ENCODE measurements at regions not wholly inside any gene's neighbourhood (a gene's known extent, or its start where the extent isn't known, plus 50 kb on each side); places are given as distances from the start of the nearest gene placed in this dataset.

DNA sequence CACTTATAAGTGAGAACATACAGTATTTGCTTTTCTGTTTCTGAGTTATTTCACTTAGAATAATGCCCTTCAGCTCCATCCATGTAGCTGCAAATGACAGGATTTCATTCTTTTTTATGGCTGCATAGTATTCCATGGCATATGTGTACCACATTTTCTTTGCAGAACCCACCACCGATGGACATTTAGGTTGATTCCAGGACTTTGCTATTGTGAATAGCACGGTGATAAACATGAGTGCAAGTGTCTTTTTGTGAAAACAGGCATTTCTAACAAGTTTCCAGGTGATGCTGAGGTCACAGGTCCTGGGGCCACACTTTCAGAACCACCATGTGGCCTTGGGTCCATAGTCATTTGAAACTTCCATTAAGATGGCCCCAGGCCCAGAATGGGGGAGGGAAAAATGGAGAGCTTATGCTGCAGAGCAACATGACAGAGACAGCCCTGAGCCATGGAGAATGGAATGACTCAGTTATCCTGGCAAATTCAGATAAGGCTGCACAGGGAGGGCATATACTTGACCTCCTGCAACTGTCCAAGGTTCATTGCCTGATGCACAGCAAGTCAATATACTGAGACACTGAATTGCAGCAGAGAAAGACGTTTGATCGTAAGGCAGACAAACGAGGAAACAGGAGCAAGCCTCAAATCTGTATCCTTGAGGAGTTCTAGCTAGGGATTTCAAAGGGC lies 248.0 kb upstream of the GALNT17 start:
- H3K9me3 ChIP-seq (ENCODE audit: control insufficient read depth in 2 of 2, insufficient read depth in 1 of 2, low read depth in 1 of 2, low read length in 1 of 2) = no peaks in the 10 kb centered on the region
- no peaks in the 10 kb centered on the region for H3K27me3 ChIP-seq (ENCODE audit: control insufficient read depth in 1 of 2, insufficient read depth in 2 of 2, low read length in 2 of 2)
- H3K27ac ChIP-seq (ENCODE audit: low read depth in 2 of 2, low read length in 1 of 2) = no peak overlapping the region
- WGBS, 2 donors = 69 to 76% methylated on average over 5 of the region's 5 CpGs
- H3K4me3 ChIP-seq (ENCODE audit: low read depth in 1 of 2, low read length in 2 of 2) = no peak overlapping the region
- no peaks in the 10 kb centered on the region for H3K36me3 ChIP-seq (ENCODE audit: control insufficient read depth in 2 of 2, insufficient read depth in 2 of 2, low read length in 1 of 2)
- H3K4me1 ChIP-seq (ENCODE audit: control insufficient read depth in 2 of 2, insufficient read depth in 2 of 2, low read length in 1 of 2) = no peaks in the 10 kb centered on the region

DNA sequence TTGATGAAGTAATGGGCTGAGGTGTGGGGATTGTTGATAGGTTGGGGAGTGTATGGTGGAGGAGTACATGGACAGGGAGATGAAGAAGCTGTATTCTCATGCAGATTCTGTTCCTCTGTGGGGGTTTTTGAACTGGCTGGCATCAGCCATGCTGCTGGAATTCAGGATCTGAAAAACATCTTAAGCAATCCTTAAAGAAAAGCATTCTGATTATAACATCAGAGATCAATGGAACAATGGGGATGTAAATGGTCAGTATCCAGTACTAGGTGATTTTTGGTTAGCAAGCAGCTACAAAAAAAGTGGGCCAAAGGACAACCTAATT lies 247.5 kb upstream of the GALNT17 start:
- H3K9me3 ChIP-seq (ENCODE audit: control insufficient read depth in 2 of 2, insufficient read depth in 1 of 2, low read depth in 1 of 2, low read length in 1 of 2) = no peaks in the 10 kb centered on the region
- H3K27ac ChIP-seq (ENCODE audit: low read depth in 2 of 2, low read length in 1 of 2) = no peak overlapping the region

DNA sequence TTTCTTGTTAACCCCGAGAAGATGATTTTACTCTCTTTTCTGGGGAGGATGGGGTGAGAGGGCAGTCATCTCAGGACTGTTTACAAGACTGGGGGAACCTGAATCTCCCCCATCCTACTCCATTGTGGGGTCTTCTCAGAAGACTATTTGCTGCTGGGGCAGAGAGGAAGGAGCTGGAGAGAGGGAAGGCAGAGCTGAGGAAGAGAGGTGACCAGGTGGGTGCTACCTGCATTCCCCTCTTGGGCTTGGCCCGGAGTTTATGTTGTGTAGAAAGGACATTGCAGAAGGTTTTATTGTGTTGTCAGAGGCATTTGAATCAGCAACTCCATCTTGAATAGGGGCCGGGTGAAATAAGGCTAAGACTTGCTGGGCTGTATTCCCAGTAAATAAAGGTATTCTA lies 247.1 kb upstream of the GALNT17 start:
- H3K9me3 ChIP-seq (ENCODE audit: control insufficient read depth in 2 of 2, insufficient read depth in 1 of 2, low read depth in 1 of 2, low read length in 1 of 2) = no peaks in the 10 kb centered on the region
- no peaks in the 10 kb centered on the region for H3K36me3 ChIP-seq (ENCODE audit: control insufficient read depth in 2 of 2, insufficient read depth in 2 of 2, low read length in 1 of 2)
- H3K27me3 ChIP-seq (ENCODE audit: control insufficient read depth in 1 of 2, insufficient read depth in 2 of 2, low read length in 2 of 2) = no peaks in the 10 kb centered on the region
- no peak overlapping the region for H3K4me3 ChIP-seq (ENCODE audit: low read depth in 1 of 2, low read length in 2 of 2)
- no peaks in the 10 kb centered on the region for H3K4me1 ChIP-seq (ENCODE audit: control insufficient read depth in 2 of 2, insufficient read depth in 2 of 2, low read length in 1 of 2)
- H3K27ac ChIP-seq (ENCODE audit: low read depth in 2 of 2, low read length in 1 of 2) = no peak overlapping the region
- WGBS, 2 donors = 62 to 70% methylated on average over 3 of the region's 3 CpGs

More for the DNA sequence above, 247.5 kb upstream of the GALNT17 start:
- H3K4me1 ChIP-seq (ENCODE audit: control insufficient read depth in 2 of 2, insufficient read depth in 2 of 2, low read length in 1 of 2) = no peaks in the 10 kb centered on the region
- no peaks in the 10 kb centered on the region for H3K27me3 ChIP-seq (ENCODE audit: control insufficient read depth in 1 of 2, insufficient read depth in 2 of 2, low read length in 2 of 2)
- no peaks in the 10 kb centered on the region for H3K36me3 ChIP-seq (ENCODE audit: control insufficient read depth in 2 of 2, insufficient read depth in 2 of 2, low read length in 1 of 2)
- no peak overlapping the region for H3K4me3 ChIP-seq (ENCODE audit: low read depth in 1 of 2, low read length in 2 of 2)

DNA sequence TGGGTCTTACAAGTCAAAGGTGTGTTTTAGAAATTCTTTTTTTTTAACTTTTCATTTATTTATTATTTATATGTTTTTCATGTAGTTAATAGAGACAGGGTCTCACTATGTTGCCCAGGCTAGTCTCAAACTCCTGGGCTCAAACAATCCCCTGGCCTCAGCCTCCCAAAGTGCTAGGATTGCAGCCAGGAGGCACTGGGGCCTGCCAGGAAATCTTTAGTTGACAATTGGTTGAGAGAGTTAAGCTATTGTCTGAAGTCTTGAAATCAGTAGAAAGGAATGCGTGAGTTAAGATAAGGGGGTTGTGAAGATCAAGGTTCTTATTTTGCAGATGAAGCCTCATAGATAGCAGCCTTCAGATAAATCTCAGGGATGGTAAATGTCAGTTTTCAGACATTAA lies 245.4 kb upstream of the GALNT17 start:
- Histone ChIP-seq H3K9me3 (ENCODE audit: control insufficient read depth in 2 of 2, insufficient read depth in 1 of 2, low read depth in 1 of 2, low read length in 1 of 2) (peaks cover 0 to 2% of the 10 kb centered on the region in 2 donors), H3K36me3 (ENCODE audit: control insufficient read depth in 2 of 2, insufficient read depth in 2 of 2, low read length in 1 of 2) (no peaks in the 10 kb centered on the region), H3K4me1 (ENCODE audit: control insufficient read depth in 2 of 2, insufficient read depth in 2 of 2, low read length in 1 of 2) (no peaks in the 10 kb centered on the region), H3K4me3 (ENCODE audit: low read depth in 1 of 2, low read length in 2 of 2) (no peak overlapping the region), H3K27ac (ENCODE audit: low read depth in 2 of 2, low read length in 1 of 2) (no peak overlapping the region), H3K27me3 (ENCODE audit: control insufficient read depth in 1 of 2, insufficient read depth in 2 of 2, low read length in 2 of 2) (no peaks in the 10 kb centered on the region)
- 41 to 61% methylated on average over 1 of the region's 1 CpG for WGBS, 2 donors

DNA sequence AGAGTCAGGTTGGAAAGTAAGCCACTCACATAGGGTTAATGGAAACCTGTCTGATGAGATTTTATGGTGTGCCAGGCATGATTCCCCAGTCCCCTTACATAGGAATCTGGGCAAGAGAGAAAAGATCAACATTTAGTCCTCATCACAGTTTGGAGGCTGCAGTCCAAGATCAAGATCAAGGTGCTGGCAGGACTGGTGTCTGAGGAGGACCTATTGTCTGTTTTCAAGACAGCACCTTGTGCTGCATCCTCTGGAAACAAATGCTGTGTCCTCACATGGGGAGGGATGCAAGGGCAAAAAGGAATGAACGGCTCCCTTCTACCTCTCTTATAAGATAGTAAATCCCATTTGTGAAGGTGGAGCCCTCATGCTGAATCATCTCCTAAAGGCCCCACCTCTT lies 244.8 kb upstream of the GALNT17 start:
- no peaks in the 10 kb centered on the region for H3K36me3 ChIP-seq (ENCODE audit: control insufficient read depth in 2 of 2, insufficient read depth in 2 of 2, low read length in 1 of 2)
- H3K27ac ChIP-seq (ENCODE audit: low read depth in 2 of 2, low read length in 1 of 2) = no peak overlapping the region
- WGBS, 2 donors = 38 to 54% methylated on average over 1 of the region's 1 CpG
- H3K4me3 ChIP-seq (ENCODE audit: low read depth in 1 of 2, low read length in 2 of 2) = no peak overlapping the region
- H3K9me3 ChIP-seq (ENCODE audit: control insufficient read depth in 2 of 2, insufficient read depth in 1 of 2, low read depth in 1 of 2, low read length in 1 of 2) = peaks cover 0 to 2% of the 10 kb centered on the region in 2 donors
- H3K27me3 ChIP-seq (ENCODE audit: control insufficient read depth in 1 of 2, insufficient read depth in 2 of 2, low read length in 2 of 2) = no peaks in the 10 kb centered on the region
- H3K4me1 ChIP-seq (ENCODE audit: control insufficient read depth in 2 of 2, insufficient read depth in 2 of 2, low read length in 1 of 2) = no peaks in the 10 kb centered on the region

DNA sequence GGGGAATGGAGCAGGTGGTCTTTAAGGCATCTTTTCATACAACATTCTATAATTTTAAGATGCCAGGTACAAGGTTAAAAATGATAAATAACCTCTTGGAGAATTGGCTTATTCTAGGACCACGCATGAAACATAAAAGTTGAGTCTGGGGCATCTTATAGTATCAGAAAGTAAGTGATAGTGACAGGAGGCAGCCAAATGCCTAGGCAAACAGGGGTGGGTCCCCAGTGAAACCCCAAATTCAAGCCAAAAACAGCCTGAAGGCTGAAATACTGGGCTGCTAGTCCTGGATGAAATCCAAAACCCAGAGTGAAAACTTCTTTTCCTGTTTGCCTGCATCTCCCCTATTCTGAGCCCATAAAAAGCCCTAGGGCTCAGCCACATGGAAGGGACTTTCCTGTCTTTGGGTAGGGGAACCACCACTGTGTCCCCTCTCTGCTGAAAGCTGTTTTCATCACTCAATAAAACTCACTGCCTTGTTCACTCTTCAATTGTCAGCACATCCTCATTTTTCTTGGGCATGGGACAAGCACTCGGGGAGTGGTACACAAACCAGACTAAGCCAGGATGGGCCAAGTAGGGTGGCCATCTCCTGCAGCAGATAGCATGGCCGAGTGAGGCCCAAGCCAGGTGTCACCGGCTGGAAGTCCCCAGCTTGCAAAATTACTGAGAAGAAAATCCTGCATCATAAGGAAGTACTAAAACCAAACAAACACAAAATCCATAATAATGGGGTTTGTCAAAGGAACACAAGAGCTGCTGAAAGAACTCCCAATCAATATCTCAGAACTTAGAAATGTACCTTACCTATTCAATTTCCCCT lies 241.6 kb upstream of the GALNT17 start:
- Histone ChIP-seq H3K4me3 (ENCODE audit: low read depth in 1 of 2, low read length in 2 of 2) (no peak overlapping the region), H3K9me3 (ENCODE audit: control insufficient read depth in 2 of 2, insufficient read depth in 1 of 2, low read depth in 1 of 2, low read length in 1 of 2) (peaks cover 0 to 5% of the 10 kb centered on the region in 2 donors), H3K27ac (ENCODE audit: low read depth in 2 of 2, low read length in 1 of 2) (no peak overlapping the region), H3K36me3 (ENCODE audit: control insufficient read depth in 2 of 2, insufficient read depth in 2 of 2, low read length in 1 of 2) (no peaks in the 10 kb centered on the region), H3K27me3 (ENCODE audit: control insufficient read depth in 1 of 2, insufficient read depth in 2 of 2, low read length in 2 of 2) (no peaks in the 10 kb centered on the region), H3K4me1 (ENCODE audit: control insufficient read depth in 2 of 2, insufficient read depth in 2 of 2, low read length in 1 of 2) (no peaks in the 10 kb centered on the region)
- WGBS, 2 donors = 69 to 74% methylated on average over 4 of the region's 4 CpGs

DNA sequence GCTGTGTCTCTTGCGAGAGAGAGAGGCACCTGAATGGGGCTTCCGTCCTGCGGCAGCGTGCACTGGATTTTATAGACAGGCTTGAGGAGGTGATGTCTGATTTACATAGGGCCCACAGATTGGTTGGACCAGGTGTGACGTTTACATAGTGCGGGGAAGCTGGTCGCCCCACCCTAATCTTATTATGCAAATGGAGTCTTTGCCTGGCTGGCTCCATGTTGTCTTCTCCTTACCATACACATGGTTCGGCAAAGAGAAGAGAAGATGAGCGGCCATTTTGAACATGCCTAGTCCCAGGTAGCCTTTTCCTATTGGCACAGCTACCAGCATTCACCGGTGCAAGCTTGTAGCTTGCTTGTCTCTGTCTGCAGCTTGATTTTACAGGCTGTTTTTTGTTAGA lies 238.5 kb upstream of the GALNT17 start:
- Histone ChIP-seq H3K4me3 (ENCODE audit: low read depth in 1 of 2, low read length in 2 of 2) (no peak overlapping the region), H3K27me3 (ENCODE audit: control insufficient read depth in 1 of 2, insufficient read depth in 2 of 2, low read length in 2 of 2) (no peaks in the 10 kb centered on the region), H3K27ac (ENCODE audit: low read depth in 2 of 2, low read length in 1 of 2) (no peak overlapping the region), H3K36me3 (ENCODE audit: control insufficient read depth in 2 of 2, insufficient read depth in 2 of 2, low read length in 1 of 2) (no peaks in the 10 kb centered on the region), H3K4me1 (ENCODE audit: control insufficient read depth in 2 of 2, insufficient read depth in 2 of 2, low read length in 1 of 2) (peaks cover 0 to 2% of the 10 kb centered on the region in 2 donors), H3K9me3 (ENCODE audit: control insufficient read depth in 2 of 2, insufficient read depth in 1 of 2, low read depth in 1 of 2, low read length in 1 of 2) (peaks cover 0 to 5% of the 10 kb centered on the region in 2 donors)
- WGBS, 2 donors = 88 to 92% methylated on average over 10 of the region's 10 CpGs

DNA sequence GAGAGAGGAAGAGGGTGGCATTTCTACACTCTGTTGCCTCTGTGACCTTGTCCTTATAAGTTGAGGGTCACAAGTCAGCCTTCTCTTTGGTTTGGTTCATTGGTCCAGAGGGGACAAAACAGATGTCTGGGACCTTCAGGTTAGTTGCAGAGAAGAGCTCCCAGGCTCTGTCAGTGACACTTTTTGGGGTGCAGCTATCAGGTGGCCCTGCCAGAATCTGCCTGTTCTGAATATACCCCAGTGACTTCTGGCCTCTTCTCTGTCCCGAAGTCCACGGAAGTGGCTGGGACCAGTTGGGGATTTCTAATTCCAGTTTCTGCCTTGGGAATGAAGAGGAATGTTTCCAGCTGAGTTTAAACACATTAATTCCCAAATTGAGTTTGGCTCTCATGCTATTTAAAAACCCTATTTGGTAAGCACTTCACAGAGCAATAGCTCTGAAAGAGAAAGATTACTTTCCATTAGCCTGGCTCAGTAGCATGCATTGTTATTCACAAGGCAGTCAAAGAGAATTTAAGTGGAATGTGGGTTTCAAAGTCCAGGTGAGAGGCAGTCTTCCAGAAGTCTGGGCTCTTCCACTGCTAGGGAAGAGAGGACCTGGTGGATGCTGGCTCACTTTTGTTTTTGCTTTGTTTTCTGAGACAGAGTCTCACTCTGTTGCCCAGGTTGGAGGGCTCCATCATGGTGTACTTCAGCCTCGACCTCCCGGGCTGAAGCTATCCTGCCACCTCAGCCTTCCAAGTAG lies 237.8 kb upstream of the GALNT17 start:
- Histone ChIP-seq H3K4me3 (ENCODE audit: low read depth in 1 of 2, low read length in 2 of 2) (no peak overlapping the region), H3K36me3 (ENCODE audit: control insufficient read depth in 2 of 2, insufficient read depth in 2 of 2, low read length in 1 of 2) (no peaks in the 10 kb centered on the region), H3K27me3 (ENCODE audit: control insufficient read depth in 1 of 2, insufficient read depth in 2 of 2, low read length in 2 of 2) (no peaks in the 10 kb centered on the region), H3K27ac (ENCODE audit: low read depth in 2 of 2, low read length in 1 of 2) (no peak overlapping the region), H3K4me1 (ENCODE audit: control insufficient read depth in 2 of 2, insufficient read depth in 2 of 2, low read length in 1 of 2) (peaks cover 0 to 2% of the 10 kb centered on the region in 2 donors), H3K9me3 (ENCODE audit: control insufficient read depth in 2 of 2, insufficient read depth in 1 of 2, low read depth in 1 of 2, low read length in 1 of 2) (peaks cover 0 to 5% of the 10 kb centered on the region in 2 donors)
- WGBS, 2 donors = 65 to 70% methylated on average over 4 of the region's 4 CpGs

DNA sequence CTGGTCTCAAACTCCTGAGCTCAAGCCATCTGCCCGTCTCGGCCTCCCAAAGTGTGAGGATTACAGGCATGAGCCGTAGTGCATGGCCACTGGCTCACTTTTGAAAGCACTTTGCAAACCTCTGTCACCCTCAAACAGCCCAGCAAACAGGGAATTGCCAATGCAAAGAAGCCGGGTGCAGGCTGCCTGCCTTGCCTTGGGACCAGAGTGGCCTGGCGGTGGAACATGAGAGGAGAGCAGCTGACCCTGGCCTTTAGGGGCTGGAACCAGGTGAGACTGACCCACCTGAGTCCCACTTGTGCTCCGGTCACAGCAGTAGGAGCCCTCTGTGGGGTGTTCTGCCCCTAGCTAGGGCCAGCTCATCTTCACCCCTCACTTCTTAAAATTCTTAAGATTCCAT lies 237.1 kb upstream of the GALNT17 start:
- no peaks in the 10 kb centered on the region for H3K36me3 ChIP-seq (ENCODE audit: control insufficient read depth in 2 of 2, insufficient read depth in 2 of 2, low read length in 1 of 2)
- peaks cover 0 to 5% of the 10 kb centered on the region in 2 donors for H3K9me3 ChIP-seq (ENCODE audit: control insufficient read depth in 2 of 2, insufficient read depth in 1 of 2, low read depth in 1 of 2, low read length in 1 of 2)
- H3K27me3 ChIP-seq (ENCODE audit: control insufficient read depth in 1 of 2, insufficient read depth in 2 of 2, low read length in 2 of 2) = no peaks in the 10 kb centered on the region
- 90 to 92% methylated on average over 6 of the region's 6 CpGs for WGBS, 2 donors
- H3K27ac ChIP-seq (ENCODE audit: low read depth in 2 of 2, low read length in 1 of 2) = no peak overlapping the region
- H3K4me1 ChIP-seq (ENCODE audit: control insufficient read depth in 2 of 2, insufficient read depth in 2 of 2, low read length in 1 of 2) = peaks cover 0 to 2% of the 10 kb centered on the region in 2 donors
- H3K4me3 ChIP-seq (ENCODE audit: low read depth in 1 of 2, low read length in 2 of 2) = no peak overlapping the region
